Neural cell (in vitro differentiated cells): ENCODE measurements at regions not wholly inside any gene's neighbourhood (a gene's known extent, or its start where the extent isn't known, plus 50 kb on each side); places are given as distances from the start of the nearest gene placed in this dataset.

ENCODE experiments used
- H2AFZ ChIP-seq: fragments of 200-600, 300-800 bp; sonication (generic), shearing (Covaris generic); 2 replicates; pipeline ENCODE4 v1.6.0; 2014; ENCODE audit warnings: low read depth, mild to moderate bottlenecking, antibody characterized with exemption, low read length, moderate library complexity
- H3F3A ChIP-seq: fragments of 200-600 bp; shearing (Covaris generic); 2 replicates; pipeline ENCODE4 v1.6.1; 2016; ENCODE audit warnings: mild to moderate bottlenecking, moderate library complexity, mixed read lengths, antibody characterized with exemption, low read length; ENCODE audit not compliant: insufficient read depth, poor library complexity, severe bottlenecking
- H3K27ac ChIP-seq: fragments of 200-600, 300-800 bp; sonication (generic), shearing (Covaris generic); 2 replicates; pipeline ENCODE4 v1.5.1; 2014; ENCODE audit warnings: mild to moderate bottlenecking, low read length, moderate library complexity
- H3K27me3 ChIP-seq: fragments of 300-800, 200-600 bp; sonication (generic), shearing (Covaris generic); 2 replicates; pipeline ENCODE4 v1.6.0; 2014; ENCODE audit warnings: mild to moderate bottlenecking, low read depth, low read length, moderate library complexity; ENCODE audit not compliant: insufficient read depth
- H3K36me3 ChIP-seq: fragments of 300-800, 200-600 bp; sonication (generic), shearing (Covaris generic); 2 replicates; pipeline ENCODE4 v1.5.1; 2014; ENCODE audit warnings: mild to moderate bottlenecking, antibody characterized with exemption, low read length, moderate library complexity; ENCODE audit not compliant: insufficient read depth
- H3K4me2 ChIP-seq: fragments of 300-800, 200-600 bp; sonication (generic), shearing (Covaris generic); 2 replicates; pipeline ENCODE4 v1.6.0; 2014; ENCODE audit warnings: mild to moderate bottlenecking, low read length
- H3K4me3 ChIP-seq: fragments of 300-800, 200-600 bp; sonication (generic), shearing (Covaris generic); 2 replicates; pipeline ENCODE4 v1.5.1; 2014; ENCODE audit warnings: mild to moderate bottlenecking, low read length, moderate library complexity
- H3K79me2 ChIP-seq: fragments of 200-600 bp; shearing (Covaris generic); replicated peaks from 2 replicates; pipeline ENCODE4 v1.6.0; 2014; ENCODE audit warnings: mild to moderate bottlenecking, low read length, moderate library complexity; ENCODE audit not compliant: insufficient read depth
- H3K9ac ChIP-seq: fragments of 300-800, 200-600 bp; sonication (generic), shearing (Covaris generic); 2 replicates; pipeline ENCODE4 v1.6.1; 2016; ENCODE audit warnings: mild to moderate bottlenecking, low read length, mixed read lengths
- H3K9me2 ChIP-seq: fragments of 200-600 bp; shearing (Covaris generic); 2 replicates; pipeline ENCODE4 v1.6.1; 2016; ENCODE audit warnings: mild to moderate bottlenecking, low read length, mixed read lengths; ENCODE audit not compliant: insufficient read depth
- H3K9me3 ChIP-seq: fragments of 200-600, 300-800 bp; sonication (generic), shearing (Covaris generic); 2 replicates; pipeline ENCODE4 v1.6.1; 2016; ENCODE audit warnings: mild to moderate bottlenecking, mixed run types, low read length, moderate library complexity, mixed read lengths
- H4K20me1 ChIP-seq: fragments of 200-600 bp; shearing (Covaris generic); 2 replicates; pipeline ENCODE4 v1.6.1; 2016; ENCODE audit warnings: mild to moderate bottlenecking, mixed run types; ENCODE audit not compliant: insufficient read depth
- CTCF ChIP-seq: fragments of 450-650 bp; IDR thresholded peaks from 2 replicates; pipeline ENCODE4 v1.5.1; 2014; ENCODE audit warnings: antibody characterized with exemption, mild to moderate bottlenecking, moderate library complexity; ENCODE audit not compliant: poor library complexity, severe bottlenecking
- EP300 ChIP-seq: fragments of 450-650 bp; conservative IDR thresholded peaks from 2 replicates; pipeline ENCODE4 v1.6.1; 2014; ENCODE audit warnings: antibody characterized with exemption, mild to moderate bottlenecking, moderate library complexity; ENCODE audit not compliant: poor library complexity, severe bottlenecking
- EZH2 ChIP-seq: fragments of 200-600, 300-800 bp; shearing (Covaris generic), sonication (generic); IDR thresholded peaks from 2 replicates; pipeline ENCODE4 v1.6.1; 2014; ENCODE audit warnings: antibody characterized with exemption, low read length, borderline replicate concordance, mild to moderate bottlenecking; ENCODE audit not compliant: insufficient read depth, poor library complexity, severe bottlenecking
- MXI1 ChIP-seq: fragments of 450-650 bp; conservative IDR thresholded peaks from 2 replicates; pipeline ENCODE4 v1.6.1; 2014; ENCODE audit warnings: antibody characterized with exemption, mild to moderate bottlenecking; ENCODE audit not compliant: poor library complexity, severe bottlenecking
- POLR2AphosphoS5 ChIP-seq: IDR thresholded peaks from 2 replicates; pipeline ENCODE4 v1.6.1; 2012
- RAD21 ChIP-seq: fragments of 450-650 bp; conservative IDR thresholded peaks from 2 replicates; pipeline ENCODE4 v1.6.1; 2014; ENCODE audit warnings: antibody characterized with exemption, mild to moderate bottlenecking, moderate library complexity
- REST ChIP-seq: IDR thresholded peaks from 2 replicates; pipeline ENCODE4 v1.6.1; 2012; ENCODE audit warnings: borderline replicate concordance
- SMC3 ChIP-seq: fragments of 450-650 bp; conservative IDR thresholded peaks from 2 replicates; pipeline ENCODE4 v1.6.1; 2014; ENCODE audit warnings: antibody characterized with exemption, mild to moderate bottlenecking, moderate library complexity; ENCODE audit not compliant: poor library complexity
- TAF1 ChIP-seq: IDR thresholded peaks from 2 replicates; pipeline ENCODE4 v1.6.1; 2012; ENCODE audit warnings: low read depth

GRCh38 chr2:176702131-176702530, 432.9 kb downstream of the MTX2 start:
- H3K9me3 ChIP-seq: no peaks in the 10 kb centered on the region
- no peaks in the 10 kb centered on the region for H3K9me2 ChIP-seq
- no peaks in the 10 kb centered on the region for H3K36me3 ChIP-seq
- no peak overlapping the region for H3K9ac ChIP-seq
- H3K4me3 ChIP-seq: no peak overlapping the region
- H3K79me2 ChIP-seq: no peaks in the 10 kb centered on the region
- H4K20me1 ChIP-seq: no peaks in the 10 kb centered on the region
- TF ChIP-seq SMC3: no peak
- TF ChIP-seq EP300: no peak
- no peak for TF ChIP-seq CTCF
- TF ChIP-seq EZH2: no peak
- no peak for TF ChIP-seq TAF1
- TF ChIP-seq RAD21: no peak
- no peak for TF ChIP-seq POLR2AphosphoS5
- no peak for TF ChIP-seq MXI1
- TF ChIP-seq REST: no peak
- H3F3A ChIP-seq: no peaks in the 10 kb centered on the region
- no peak overlapping the region for H3K4me2 ChIP-seq
- H3K27me3 ChIP-seq: no peaks in the 10 kb centered on the region
- no peak overlapping the region for H3K27ac ChIP-seq
- H2AFZ ChIP-seq: no peak overlapping the region

GRCh38 chr2:176704282-176704858, 435.1 kb downstream of the MTX2 start:
- TF ChIP-seq MXI1 (no peak), EP300 (no peak), REST (no peak), SMC3 (no peak)
- H4K20me1 ChIP-seq: no peaks in the 10 kb centered on the region
- no peaks in the 10 kb centered on the region for H3K36me3 ChIP-seq
- H3K9me3 ChIP-seq: no peaks in the 10 kb centered on the region
- H3K9me2 ChIP-seq: no peaks in the 10 kb centered on the region
- no peak overlapping the region for H2AFZ ChIP-seq
- H3K27ac ChIP-seq: no peak overlapping the region
- no peaks in the 10 kb centered on the region for H3K79me2 ChIP-seq
- no peaks in the 10 kb centered on the region for H3F3A ChIP-seq
- H3K4me2 ChIP-seq: no peak overlapping the region
- no peak overlapping the region for H3K4me3 ChIP-seq
- no peak overlapping the region for H3K9ac ChIP-seq
- H3K27me3 ChIP-seq: no peaks in the 10 kb centered on the region
